ENCODE measurements at regions not wholly inside any gene's neighbourhood (a gene's known extent, or its start where the extent isn't known, plus 50 kb on each side); places are given as distances from the start of the nearest gene placed in this dataset.

DNA sequence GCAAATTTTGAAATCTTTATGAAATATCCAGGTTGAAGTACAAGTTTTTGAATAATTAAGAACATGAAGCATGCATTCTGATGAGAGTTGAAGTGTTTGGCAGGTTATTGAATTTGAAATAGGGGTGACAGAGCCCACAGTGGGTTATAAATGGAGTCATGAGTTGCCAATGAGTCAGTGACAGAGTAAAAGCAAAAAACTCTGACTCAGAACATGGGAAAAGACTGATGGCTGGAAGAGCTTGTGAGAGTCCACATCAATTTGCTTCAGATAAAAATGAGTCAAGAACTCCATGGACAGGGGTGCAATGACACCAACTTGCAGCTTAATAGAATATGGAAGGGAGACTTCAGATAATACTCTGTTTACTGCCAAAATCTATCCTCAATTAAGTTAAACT lies 105.3 kb downstream of the SLC6A15 start:
- DNase-seq = peak; percentile 65
- in situ Hi-C loops (cut with HindIII; ENCODE audit: low pct_ligation_motif_present, low sequenced_read_pairs) = no loop called here
- no peaks in the 10 kb centered on the region for H3K27me3 ChIP-seq (replicated peaks)
- H3K36me3 ChIP-seq (replicated peaks) = no peaks in the 10 kb centered on the region
- H3K27ac ChIP-seq = no peak overlapping the region
- TF ChIP-seq, protein P1, sequence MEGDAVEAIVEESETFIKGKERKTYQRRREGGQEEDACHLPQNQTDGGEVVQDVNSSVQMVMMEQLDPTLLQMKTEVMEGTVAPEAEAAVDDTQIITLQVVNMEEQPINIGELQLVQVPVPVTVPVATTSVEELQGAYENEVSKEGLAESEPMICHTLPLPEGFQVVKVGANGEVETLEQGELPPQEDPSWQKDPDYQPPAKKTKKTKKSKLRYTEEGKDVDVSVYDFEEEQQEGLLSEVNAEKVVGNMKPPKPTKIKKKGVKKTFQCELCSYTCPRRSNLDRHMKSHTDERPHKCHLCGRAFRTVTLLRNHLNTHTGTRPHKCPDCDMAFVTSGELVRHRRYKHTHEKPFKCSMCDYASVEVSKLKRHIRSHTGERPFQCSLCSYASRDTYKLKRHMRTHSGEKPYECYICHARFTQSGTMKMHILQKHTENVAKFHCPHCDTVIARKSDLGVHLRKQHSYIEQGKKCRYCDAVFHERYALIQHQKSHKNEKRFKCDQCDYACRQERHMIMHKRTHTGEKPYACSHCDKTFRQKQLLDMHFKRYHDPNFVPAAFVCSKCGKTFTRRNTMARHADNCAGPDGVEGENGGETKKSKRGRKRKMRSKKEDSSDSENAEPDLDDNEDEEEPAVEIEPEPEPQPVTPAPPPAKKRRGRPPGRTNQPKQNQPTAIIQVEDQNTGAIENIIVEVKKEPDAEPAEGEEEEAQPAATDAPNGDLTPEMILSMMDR (IDR thresholded peaks at IDR 0.05; ENCODE audit: low read depth, low read length, missing control alignments) = no peak
- no peak overlapping the region for H3K4me3 ChIP-seq (ENCODE audit: low read depth, low read length)

GRCh38 chr12:84805474-84805858 lies 107.1 kb downstream of the SLC6A15 start:
- H3K27me3 ChIP-seq (replicated peaks) = no peaks in the 10 kb centered on the region
- no peaks in the 10 kb centered on the region for H3K36me3 ChIP-seq (replicated peaks)
- no peak overlapping the region for H3K27ac ChIP-seq
- in situ Hi-C loops (cut with HindIII; ENCODE audit: low pct_ligation_motif_present, low sequenced_read_pairs) = no loop called here
- TF ChIP-seq, protein P1 (IDR thresholded peaks at IDR 0.05; ENCODE audit: low read depth, low read length, missing control alignments) = no peak
- H3K4me3 ChIP-seq (ENCODE audit: low read depth, low read length) = no peak overlapping the region
- DNase-seq = no peak

DNA sequence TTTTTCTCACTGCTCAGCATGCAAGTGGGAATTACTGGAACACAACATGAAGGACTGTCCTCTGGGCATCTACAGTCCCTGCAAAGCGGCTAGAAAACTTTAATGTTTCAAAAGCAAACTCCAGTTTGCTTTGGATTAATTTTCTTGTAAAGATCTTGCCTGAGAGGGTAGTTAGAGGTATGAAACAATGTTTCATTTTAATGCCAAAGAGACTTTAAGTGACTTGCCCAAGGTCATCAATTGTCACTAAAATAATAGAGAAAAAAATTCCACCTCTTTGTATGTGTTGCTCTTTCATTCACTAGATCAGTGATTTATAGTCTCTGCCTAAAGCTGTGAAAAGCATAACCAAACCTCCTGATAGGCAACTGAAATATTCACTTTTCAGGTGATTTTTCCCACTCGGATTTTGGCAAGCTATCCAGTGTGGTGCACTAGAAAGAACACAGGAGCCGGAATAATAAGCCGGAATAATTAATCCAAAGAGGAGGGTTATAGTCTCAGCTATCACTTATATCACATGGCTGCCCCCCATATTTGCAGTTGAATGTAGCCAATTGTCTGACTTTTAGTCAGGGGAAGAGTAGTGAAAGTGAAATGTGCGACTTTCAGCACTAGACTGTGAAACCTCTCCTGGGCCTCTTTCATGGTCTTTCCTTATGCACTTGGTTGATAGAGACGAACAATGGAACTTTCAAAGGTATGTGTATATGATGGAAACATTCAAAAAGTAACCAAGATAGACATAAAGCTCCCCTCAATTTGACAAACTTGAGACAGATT lies 107.7 kb downstream of the SLC6A15 start:
- Histone ChIP-seq H3K27me3 (replicated peaks) (no peaks in the 10 kb centered on the region), H3K4me3 (ENCODE audit: low read depth, low read length) (no peak overlapping the region), H3K27ac (no peak overlapping the region), H3K36me3 (replicated peaks) (no peaks in the 10 kb centered on the region)
- in situ Hi-C loops (cut with HindIII; ENCODE audit: low pct_ligation_motif_present, low sequenced_read_pairs) = no loop called here
- no peak for DNase-seq
- TF ChIP-seq, protein P1 (IDR thresholded peaks at IDR 0.05; ENCODE audit: low read depth, low read length, missing control alignments) = no peak

GRCh38 chr12:84803661-84804060 lies 108.9 kb downstream of the SLC6A15 start:
- TF ChIP-seq, protein P1 (IDR thresholded peaks at IDR 0.05; ENCODE audit: low read depth, low read length, missing control alignments) = no peak
- Histone ChIP-seq H3K4me3 (ENCODE audit: low read depth, low read length) (no peak overlapping the region), H3K27me3 (replicated peaks) (no peaks in the 10 kb centered on the region), H3K27ac (no peak overlapping the region), H3K36me3 (replicated peaks) (no peaks in the 10 kb centered on the region)
- in situ Hi-C loops (cut with HindIII; ENCODE audit: low pct_ligation_motif_present, low sequenced_read_pairs) = no loop called here
- peak; percentile 22 for DNase-seq

DNA sequence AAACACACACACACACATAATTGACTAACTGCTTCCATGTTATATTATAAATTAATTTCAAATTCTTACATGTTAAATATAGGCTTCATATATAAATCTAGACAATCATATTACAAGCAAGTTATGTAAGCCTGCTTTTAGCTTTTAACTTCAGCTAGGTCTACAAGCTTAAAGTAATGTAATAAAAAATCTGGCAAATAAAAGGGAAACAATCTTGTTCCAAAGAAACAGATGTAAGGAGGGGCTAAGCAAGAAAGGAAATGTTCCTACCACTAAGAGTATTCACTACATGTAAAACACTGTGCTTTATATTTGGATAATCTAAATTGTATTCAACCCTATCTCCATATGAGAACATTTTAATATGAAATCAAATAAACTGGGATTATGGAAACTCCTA lies 110.4 kb downstream of the SLC6A15 start:
- in situ Hi-C loops (cut with HindIII; ENCODE audit: low pct_ligation_motif_present, low sequenced_read_pairs) = no loop called here
- no peaks in the 10 kb centered on the region for H3K27me3 ChIP-seq (replicated peaks)
- no peak for DNase-seq
- H3K36me3 ChIP-seq (replicated peaks) = no peaks in the 10 kb centered on the region
- no peak overlapping the region for H3K4me3 ChIP-seq (ENCODE audit: low read depth, low read length)
- H3K27ac ChIP-seq = no peak overlapping the region
- TF ChIP-seq, protein P1 (IDR thresholded peaks at IDR 0.05; ENCODE audit: low read depth, low read length, missing control alignments) = no peak
